Spleen (tissue), 11 donors: ENCODE measurements at regions not wholly inside any gene's neighbourhood (a gene's known extent, or its start where the extent isn't known, plus 50 kb on each side); places are given as distances from the start of the nearest gene placed in this dataset.

Source experiments
- DNase-seq: peaks from one replicate; pipeline ENCODE4 v3.0.0-alpha.2; 2020
- H3K27ac ChIP-seq, 8 donors: fragments of 200-600 bp; sonication (generic) in 7 of 8; 1 replicate in 4 of 8; 2 replicates in 4 of 8; pipeline versions ENCODE4 v1.5.0 to v1.8.0; 2016 to 2021; ENCODE audit warnings: inconsistent platforms in 4 of 8, mild to moderate bottlenecking in 4 of 8, moderate library complexity in 1 of 8
- H3K27me3 ChIP-seq, 7 donors: fragments of 200-600 bp; sonication (generic) in 6 of 7; replicated peaks in 1 of 7; 1 replicate in 4 of 7; 2 replicates in 3 of 7; pipeline versions ENCODE4 v1.5.0 to v1.8.0; 2016 to 2021; ENCODE audit warnings: inconsistent platforms in 3 of 7, mild to moderate bottlenecking in 1 of 7
- H3K36me3 ChIP-seq, 6 donors: fragments of 200-600 bp; sonication (generic) in 5 of 6; 1 replicate in 4 of 6; 2 replicates in 2 of 6; pipeline versions ENCODE4 v1.5.0 to v1.8.0; 2016 to 2021; ENCODE audit warnings: inconsistent platforms in 2 of 6
- H3K4me1 ChIP-seq, 6 donors: fragments of 200-600 bp; sonication (generic) in 5 of 6; 1 replicate in 3 of 6; 2 replicates in 3 of 6; pipeline versions ENCODE4 v1.5.0 to v1.8.0; 2016 to 2021; ENCODE audit warnings: inconsistent platforms in 3 of 6
- H3K4me3 ChIP-seq, 8 donors: fragments of 200-600 bp; sonication (generic) in 7 of 8; 1 replicate in 4 of 8; 2 replicates in 4 of 8; pipeline versions ENCODE4 v1.5.0 to v1.8.0; 2016 to 2021; ENCODE audit warnings: inconsistent platforms in 4 of 8, mild to moderate bottlenecking in 4 of 8, moderate library complexity in 2 of 8
- H3K9me3 ChIP-seq, 8 donors: fragments of 200-600 bp; sonication (generic) in 7 of 8; 1 replicate in 4 of 8; 2 replicates in 4 of 8; pipeline versions ENCODE4 v1.5.0 to v1.8.0; 2016 to 2021; ENCODE audit warnings: inconsistent platforms in 4 of 8
- CTCF ChIP-seq, 11 experiments: fragments of 200-600 bp in 7 of 11; fragments of 450-650 bp in 4 of 11; sonication (generic) in 4 of 11; IDR thresholded peaks in 8 of 11; conservative IDR thresholded peaks in 3 of 11; 1 replicate in 7 of 11; 2 replicates in 4 of 11; pipeline versions ENCODE4 v1.4.0 to v1.8.0; 2016 to 2021; ENCODE audit warnings: antibody characterized with exemption in 11 of 11, inconsistent platforms in 4 of 11, mild to moderate bottlenecking in 1 of 11
- POLR2A ChIP-seq, 3 donors: fragments of 450-650 bp; IDR thresholded peaks; one replicate each; pipeline ENCODE4 v1.5.1; 2017; ENCODE audit warnings: antibody characterized with exemption in 3 of 3, mild to moderate bottlenecking in 1 of 3
- POLR2AphosphoS5 ChIP-seq, 3 donors: sonication (generic); formaldehyde crosslinking; IDR thresholded peaks; one replicate each; pipeline ENCODE4 v1.5.1; 2017; ENCODE audit warnings: antibody characterized with exemption in 3 of 3
- WGBS, 5 donors: extraction: QIAGEN DNeasy Blood & Tissue Kit in 3 of 5; methylation state at CpG; one replicate each; pipeline versions ENCODE4 v1.1.5 to v1.1.7; 2013 to 2018; 5-methylcytosine and 5-hydroxymethylcytosine counted together
- intact Hi-C: fragments of 100-400 bp; cut with DNase I; formaldehyde crosslinking; loops from one replicate; pipeline ENCODE4 v1.15.0; 2023; ENCODE audit warnings: low total_unique reads
- donor health status: healthy with polysubstance abuse.
- donor health status: DM: no; HTN: no; CAD: no; lungs with moderate emphysema.
- donor health status: DM: no; HTN: no; CAD: no.
- donor health status: Bipolar disorder and iron deficiency.
- donor health status: healthy.
- donor health status: DM: no; HTN: no; CAD: no.
- donor health status: DM: yes; HTN: yes; CAD: no.

GRCh38 chr11:64444838-64445441, 86.0 kb downstream of the RPS6KA4 start:
- intact Hi-C loops = no loop called here
- no peak overlapping the region for H3K27ac ChIP-seq
- H3K36me3 ChIP-seq = no peaks in the 10 kb centered on the region
- H3K9me3 ChIP-seq = no peaks in the 10 kb centered on the region
- H3K27me3 ChIP-seq = peaks cover 0 to 15% (median 0%) of the 10 kb centered on the region in 7 donors
- peaks cover 21 to 47% (median 37%) of the 10 kb centered on the region in 6 donors for H3K4me1 ChIP-seq
- TF ChIP-seq POLR2AphosphoS5 (IDR thresholded peaks at IDR 0.05) = no peak
- TF ChIP-seq POLR2A (IDR thresholded peaks at IDR 0.05) = no peak
- no peak for TF ChIP-seq CTCF (IDR thresholded peaks at IDR 0.05 in 8 of 11, conservative IDR thresholded peaks at IDR 0.05 in 3 of 11)
- 73 to 83% (median 80%) methylated on average over 4 of the region's 4 CpGs for WGBS, 5 donors
- no peak overlapping the region for H3K4me3 ChIP-seq
- peak; percentile 34 for DNase-seq

GRCh38 chr11:64445651-64446050, 86.7 kb downstream of the RPS6KA4 start:
- Histone ChIP-seq H3K4me3 (no peak overlapping the region), H3K27me3 (peaks cover 0 to 15% (median 0%) of the 10 kb centered on the region in 7 donors), H3K27ac (no peak overlapping the region), H3K4me1 (peaks cover 21 to 47% (median 38%) of the 10 kb centered on the region in 6 donors), H3K9me3 (no peaks in the 10 kb centered on the region), H3K36me3 (no peaks in the 10 kb centered on the region)
- DNase-seq = peak; percentile 36
- intact Hi-C loops = no loop called here
- TF ChIP-seq POLR2AphosphoS5 (IDR thresholded peaks at IDR 0.05) (no peak), POLR2A (IDR thresholded peaks at IDR 0.05) (no peak), CTCF (IDR thresholded peaks at IDR 0.05 in 8 of 11, conservative IDR thresholded peaks at IDR 0.05 in 3 of 11) (no peak)
- 82 to 95% (median 88%) methylated on average over 4 of the region's 4 CpGs for WGBS, 5 donors

GRCh38 chr11:64447831-64448598, 89.1 kb downstream of the RPS6KA4 start:
- Histone ChIP-seq H3K27ac (peak overlapping the region; percentile 32 to 86 (median 71)), H3K36me3 (no peaks in the 10 kb centered on the region), H3K4me3 (peak overlapping the region in 7 of 8 donors; percentile 22 to 70 (median 40)), H3K27me3 (peaks cover 0 to 15% (median 0%) of the 10 kb centered on the region in 7 donors), H3K9me3 (no peaks in the 10 kb centered on the region), H3K4me1 (peaks cover 16 to 33% (median 27%) of the 10 kb centered on the region in 6 donors)
- WGBS, 5 donors = 18 to 24% (median 20%) methylated on average over 17 of the region's 17 CpGs
- intact Hi-C loops = no loop called here
- TF ChIP-seq CTCF (IDR thresholded peaks at IDR 0.05 in 8 of 11, conservative IDR thresholded peaks at IDR 0.05 in 3 of 11) = no peak
- peak in 2 of 3 donors; percentile 58 to 62 for TF ChIP-seq POLR2AphosphoS5 (IDR thresholded peaks at IDR 0.05)
- no peak for TF ChIP-seq POLR2A (IDR thresholded peaks at IDR 0.05)
- DNase-seq = peak; percentile 82
